HEK293T (cell line): ENCODE measurements at regions not wholly inside any gene's neighbourhood (a gene's known extent, or its start where the extent isn't known, plus 50 kb on each side); places are given as distances from the start of the nearest gene placed in this dataset.

ENCODE experiments used
- FOXM1 ChIP-seq: fragments of 450-650 bp; IDR thresholded peaks from 2 replicates; pipeline ENCODE4 v1.6.1; 2017; ENCODE audit warnings: mild to moderate bottlenecking, borderline replicate concordance
- ZNF384 ChIP-seq: fragments of 450-650 bp; IDR thresholded peaks from 2 replicates; pipeline ENCODE4 v1.6.1; 2016

DNA sequence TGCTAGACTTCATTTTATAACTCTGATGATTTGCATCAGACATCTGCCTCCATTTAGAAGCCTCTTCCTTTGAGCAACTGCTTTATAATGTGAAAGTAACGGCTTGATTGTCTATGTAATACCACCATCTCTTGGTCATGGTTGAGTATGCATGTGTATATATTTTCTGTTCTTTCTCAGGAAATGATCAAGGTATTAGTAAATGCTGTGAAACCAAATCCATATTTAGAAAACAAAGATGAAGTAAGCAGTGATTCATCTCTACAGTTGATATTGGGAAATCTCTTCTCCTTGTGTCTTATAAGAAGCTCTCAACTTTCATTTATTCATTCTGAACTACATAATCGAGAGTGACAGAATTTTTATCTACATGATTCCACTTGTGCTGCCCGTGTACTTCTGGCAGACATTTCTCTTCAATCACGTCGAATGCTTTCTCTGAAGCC, 104.6 kb upstream of the ANO3 start:
- TF ChIP-seq FOXM1 = no peak
- TF ChIP-seq ZNF384 = no peak
